GM12878 (cell line): ENCODE measurements at regions not wholly inside any gene's neighbourhood (a gene's known extent, or its start where the extent isn't known, plus 50 kb on each side); places are given as distances from the start of the nearest gene placed in this dataset.

Source experiments
- ATAC-seq: fragments of 200-7000 bp; cut with Tn5 transposase; 3 replicates; pipeline ENCODE4 v1.9.1; 2020; ENCODE audit warnings: mild to moderate bottlenecking, moderate library complexity
- BruUV-seq: library from RNA; stranded (reverse); fragments of 400-500 nt; replicated peaks from 2 replicates; lab custom pipeline; 2021; lab: Mats Ljungman, UMichigan
- CTCF ChIA-PET: fragments of 300-600 bp; sonication (Branson Sonifier 250); formaldehyde crosslinking; extraction: SDS; loops from one replicate; lab custom pipeline; 2021; ENCODE audit warnings: inconsistent platforms; lab: Yijun Ruan, JAX
- POLR2A ChIA-PET: fragments of 350-600 bp; formaldehyde crosslinking; extraction: SDS; loops from one replicate; lab custom pipeline; 2021; ENCODE audit warnings: inconsistent platforms; lab: Charles Lee
- RAD21 ChIA-PET: fragments of 300-600 bp; sonication (Branson Sonifier 250); formaldehyde crosslinking; loops from one replicate; lab custom pipeline; 2023; ENCODE audit warnings: antibody characterized with exemption; ENCODE audit not compliant: unreplicated experiment; lab: Charles Lee
- SMC1A ChIA-PET: fragments of 300-600 bp; sonication (Branson Sonifier 250); formaldehyde crosslinking; loops from one replicate; lab custom pipeline; 2023; ENCODE audit not compliant: unreplicated experiment, uncharacterized antibody; lab: Charles Lee
- DNase-seq: peaks from one replicate; pipeline ENCODE4 v3.0.0-alpha.2; 2011; ENCODE audit warnings: low read depth, low spot score
- FAIRE-seq: peaks from 3 replicates; lab custom pipeline; 2011; peaks lifted over from hg19 to GRCh38; lab: Jason Lieb, UNC
- H2AFZ ChIP-seq: 2 replicates; pipeline ENCODE4 v1.6.0; 2011; ENCODE audit warnings: low read depth, low read length, control low read depth; ENCODE audit not compliant: control insufficient read depth
- H3K27ac ChIP-seq: 2 replicates; pipeline ENCODE4 v1.5.1; 2011; ENCODE audit warnings: control low read depth; ENCODE audit not compliant: control insufficient read depth, insufficient read depth
- H3K27me3 ChIP-seq, 2 experiments: replicated peaks in 1 of 2; 2 replicates each; pipeline versions ENCODE4 v1.6.0 to v1.6.1; 2011; ENCODE audit warnings: low read length in 1 of 2; ENCODE audit not compliant: control insufficient read depth in 2 of 2, insufficient read depth in 2 of 2
- H3K36me3 ChIP-seq, 2 experiments: 2 replicates each; pipeline ENCODE4 v1.5.1; 2011; ENCODE audit warnings: low read length in 1 of 2; ENCODE audit not compliant: control insufficient read depth in 2 of 2, insufficient read depth in 2 of 2
- H3K4me1 ChIP-seq: 2 replicates; pipeline ENCODE4 v1.6.1; 2011; ENCODE audit warnings: mild to moderate bottlenecking, low read length, moderate library complexity, mixed read lengths; ENCODE audit not compliant: control insufficient read depth, insufficient read depth
- H3K4me2 ChIP-seq: 2 replicates; pipeline ENCODE4 v1.6.0; 2011; ENCODE audit warnings: control low read depth; ENCODE audit not compliant: control insufficient read depth, insufficient read depth
- H3K4me3 ChIP-seq: fragments of 200-600 bp; sonication (generic); 2 replicates; pipeline ENCODE4 v1.5.1; 2016
- H3K79me2 ChIP-seq: 2 replicates; pipeline ENCODE4 v1.6.0; 2011; ENCODE audit warnings: low read length; ENCODE audit not compliant: control insufficient read depth, insufficient read depth
- H3K9ac ChIP-seq: 2 replicates; pipeline ENCODE4 v1.8.0; 2011; ENCODE audit warnings: low read length, control low read depth, mixed read lengths; ENCODE audit not compliant: control insufficient read depth, insufficient read depth
- H3K9me3 ChIP-seq: replicated peaks from 3 replicates; pipeline ENCODE4 v1.5.1; 2011; ENCODE audit warnings: mild to moderate bottlenecking, low read length; ENCODE audit not compliant: control insufficient read depth, insufficient read depth
- H4K20me1 ChIP-seq: 2 replicates; pipeline ENCODE4 v1.6.0; 2011; ENCODE audit not compliant: control insufficient read depth, insufficient read depth
- CREM ChIP-seq: IDR thresholded peaks from 2 replicates; pipeline ENCODE4 v1.6.1; 2014; ENCODE audit warnings: antibody characterized with exemption, low read depth
- EGR1 ChIP-seq, 2 experiments: IDR thresholded peaks; 1 replicate in 1 of 2; 2 replicates in 1 of 2; pipeline ENCODE4 v1.6.1; 2011 to 2012; ENCODE audit warnings: low read depth in 2 of 2, low read length in 2 of 2, borderline replicate concordance in 1 of 2, mild to moderate bottlenecking in 1 of 2, moderate library complexity in 1 of 2
- IKZF1 ChIP-seq: fragments of 450-650 bp; conservative IDR thresholded peaks from 2 replicates; pipeline ENCODE4 v1.6.1; 2017; ENCODE audit warnings: antibody characterized with exemption, mild to moderate bottlenecking
- MTA3 ChIP-seq: IDR thresholded peaks from 2 replicates; pipeline ENCODE4 v1.6.1; 2012; ENCODE audit warnings: low read length, inconsistent platforms, borderline replicate concordance
- POLR2AphosphoS2 ChIP-seq: IDR thresholded peaks from 2 replicates; pipeline ENCODE4 v1.6.1; 2011; ENCODE audit warnings: low read depth, mild to moderate bottlenecking, low read length, improper control_type of control experiment, moderate library complexity
- SIN3A ChIP-seq: IDR thresholded peaks from 2 replicates; pipeline ENCODE4 v1.6.1; 2012; ENCODE audit warnings: low read depth, low read length, improper control_type of control experiment
- YY1 ChIP-seq: IDR thresholded peaks from 2 replicates; pipeline ENCODE4 v1.6.1; 2011; ENCODE audit warnings: low read depth, mild to moderate bottlenecking, low read length
- ZBTB11 ChIP-seq: fragments of 450-650 bp; formaldehyde crosslinking; IDR thresholded peaks from 2 replicates; pipeline ENCODE4 v1.5.0; 2022; ENCODE audit warnings: mild to moderate bottlenecking, missing genetic modification characterization
- ZNF207 ChIP-seq: fragments of 450-650 bp; IDR thresholded peaks from 2 replicates; pipeline ENCODE4 v1.6.1; 2014; ENCODE audit warnings: antibody characterized with exemption, mild to moderate bottlenecking, borderline replicate concordance
- WGBS: methylation state at CpG from one replicate; pipeline ENCODE4 v1.1.6; 2016; ENCODE audit warnings: low lambda C conversion rate; ENCODE audit not compliant: insufficient replicate concordance, insufficient coverage; ENCODE audit errors: missing lambda C conversion rate; 5-methylcytosine and 5-hydroxymethylcytosine counted together
- in situ Hi-C: fragments of 300-500 bp; cut with MboI; formaldehyde crosslinking; loops from 9 replicates; pipeline ENCODE4 v1.14.3; 2018; ENCODE audit warnings: mixed read lengths
- intact Hi-C: fragments of 100-400 bp; cut with micrococcal nuclease; formaldehyde crosslinking; loops from one replicate; pipeline ENCODE4 v1.14.2; 2022; ENCODE audit not compliant: unreplicated experiment
- TF ChIP-seq, protein P1 (sequence below): fragments of 450-650 bp; formaldehyde crosslinking; IDR thresholded peaks from 2 replicates; pipeline ENCODE4 v1.4.0; 2022; ENCODE audit warnings: mild to moderate bottlenecking, moderate library complexity
- TF ChIP-seq, protein P2 (sequence below): IDR thresholded peaks from 2 replicates; pipeline ENCODE4 v1.6.1; 2012; ENCODE audit warnings: low read depth, low read length, improper control_type of control experiment

DNA sequence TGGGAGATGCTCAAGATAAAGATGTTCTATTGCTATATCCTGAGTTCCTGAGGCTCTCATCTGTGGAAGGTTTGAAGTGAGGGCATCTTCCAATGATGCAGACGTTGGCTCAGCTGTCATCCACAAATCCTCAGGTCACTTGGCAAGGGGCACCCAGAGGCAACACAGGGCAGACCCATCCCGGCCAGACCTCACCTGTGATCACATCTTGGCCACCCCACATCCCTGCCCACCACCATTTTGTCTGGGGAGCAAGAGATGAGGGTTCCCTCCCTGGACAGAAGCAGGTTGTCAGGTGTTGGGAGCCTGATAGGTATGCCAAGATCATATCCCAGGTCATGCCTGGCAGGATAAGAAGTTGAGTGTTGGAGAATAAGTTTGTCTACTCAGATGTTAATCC, 918.2 kb upstream of the ZNF722 start:
- ChIA-PET CTCF (no interaction called here), RAD21 (no interaction called here), POLR2A (no interaction called here), SMC1A (no interaction called here)
- no peak for ATAC-seq
- no peak overlapping the region for H3K9ac ChIP-seq
- no peaks in the 10 kb centered on the region for H3K36me3 ChIP-seq
- no peak overlapping the region for H3K4me3 ChIP-seq
- no peak overlapping the region for H3K4me2 ChIP-seq
- no peaks in the 10 kb centered on the region; the same call in 2 of the 3 replicates for H3K9me3 ChIP-seq
- H3K4me1 ChIP-seq = no peaks in the 10 kb centered on the region
- TF ChIP-seq IKZF1 = no peak
- no peak for TF ChIP-seq ZNF207
- TF ChIP-seq SIN3A = no peak
- TF ChIP-seq, protein P1, sequence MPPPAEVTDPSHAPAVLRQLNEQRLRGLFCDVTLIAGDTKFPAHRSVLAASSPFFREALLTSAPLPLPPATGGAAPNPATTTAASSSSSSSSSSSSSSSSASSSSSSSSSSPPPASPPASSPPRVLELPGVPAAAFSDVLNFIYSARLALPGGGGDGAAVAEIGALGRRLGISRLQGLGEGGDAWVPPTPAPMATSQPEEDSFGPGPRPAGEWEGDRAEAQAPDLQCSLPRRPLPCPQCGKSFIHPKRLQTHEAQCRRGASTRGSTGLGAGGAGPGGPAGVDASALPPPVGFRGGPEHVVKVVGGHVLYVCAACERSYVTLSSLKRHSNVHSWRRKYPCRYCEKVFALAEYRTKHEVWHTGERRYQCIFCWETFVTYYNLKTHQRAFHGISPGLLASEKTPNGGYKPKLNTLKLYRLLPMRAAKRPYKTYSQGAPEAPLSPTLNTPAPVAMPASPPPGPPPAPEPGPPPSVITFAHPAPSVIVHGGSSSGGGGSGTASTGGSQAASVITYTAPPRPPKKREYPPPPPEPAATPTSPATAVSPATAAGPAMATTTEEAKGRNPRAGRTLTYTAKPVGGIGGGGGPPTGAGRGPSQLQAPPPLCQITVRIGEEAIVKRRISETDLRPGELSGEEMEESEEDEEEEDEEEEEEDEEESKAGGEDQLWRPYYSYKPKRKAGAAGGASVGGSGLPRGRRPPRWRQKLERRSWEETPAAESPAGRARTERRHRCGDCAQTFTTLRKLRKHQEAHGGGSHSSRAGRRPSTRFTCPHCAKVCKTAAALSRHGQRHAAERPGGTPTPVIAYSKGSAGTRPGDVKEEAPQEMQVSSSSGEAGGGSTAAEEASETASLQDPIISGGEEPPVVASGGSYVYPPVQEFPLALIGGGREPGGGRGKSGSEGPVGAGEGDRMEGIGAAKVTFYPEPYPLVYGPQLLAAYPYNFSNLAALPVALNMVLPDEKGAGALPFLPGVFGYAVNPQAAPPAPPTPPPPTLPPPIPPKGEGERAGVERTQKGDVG (CRISPR knock-in tag) = no peak
- TF ChIP-seq, protein P2, sequence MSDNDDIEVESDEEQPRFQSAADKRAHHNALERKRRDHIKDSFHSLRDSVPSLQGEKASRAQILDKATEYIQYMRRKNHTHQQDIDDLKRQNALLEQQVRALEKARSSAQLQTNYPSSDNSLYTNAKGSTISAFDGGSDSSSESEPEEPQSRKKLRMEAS = no peak
- no peak for TF ChIP-seq EGR1 (IDR thresholded peaks at IDR 0.05; ENCODE audit: borderline replicate concordance in 1 of 2, low read depth in 2 of 2, low read length in 2 of 2)
- TF ChIP-seq POLR2AphosphoS2 = no peak
- TF ChIP-seq YY1 = no peak
- no peak for TF ChIP-seq ZBTB11
- TF ChIP-seq CREM = no peak
- TF ChIP-seq MTA3 = no peak
- no TSS peak for BruUV-seq
- in situ Hi-C loops = no loop called here
- DNase-seq = no peak
- no peaks in the 10 kb centered on the region for H3K79me2 ChIP-seq
- FAIRE-seq = no peak
- no peak overlapping the region for H3K27ac ChIP-seq
- H4K20me1 ChIP-seq = no peaks in the 10 kb centered on the region
- intact Hi-C loops = no loop called here
- no peaks in the 10 kb centered on the region for H3K27me3 ChIP-seq
- H2AFZ ChIP-seq = no peak overlapping the region
- 0% methylated on average over 1 of the region's 2 CpGs for WGBS
